ENCODE measurements at regions not wholly inside any gene's neighbourhood (a gene's known extent, or its start where the extent isn't known, plus 50 kb on each side); places are given as distances from the start of the nearest gene placed in this dataset.

DNA sequence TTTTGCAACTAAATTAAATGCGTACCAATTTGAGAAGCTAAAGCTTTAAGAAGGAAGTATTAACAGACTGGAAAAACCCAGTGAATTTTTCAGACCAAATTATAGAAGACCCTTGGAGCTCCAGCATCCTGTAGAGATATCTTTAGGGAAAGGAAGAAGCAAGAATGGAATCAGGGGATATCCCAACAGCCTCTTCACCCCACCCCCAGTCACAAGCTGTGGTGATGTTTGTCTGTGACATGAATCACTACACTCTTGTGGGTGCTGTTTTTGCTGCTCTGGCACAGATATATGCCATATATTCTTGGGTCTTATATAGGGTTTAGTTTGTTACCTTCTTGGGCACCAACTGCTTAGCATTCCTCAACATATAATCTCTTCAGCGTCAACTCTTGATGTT lies 78.5 kb upstream of the BCL6 start:
- no peak for DNase-seq

GRCh38 chr3:187827723-187828122 lies 82.5 kb upstream of the BCL6 start:
- DNase-seq, result no peak

GRCh38 chr3:187828579-187829452 lies 83.5 kb upstream of the BCL6 start:
- DNase-seq, result no peak

DNA sequence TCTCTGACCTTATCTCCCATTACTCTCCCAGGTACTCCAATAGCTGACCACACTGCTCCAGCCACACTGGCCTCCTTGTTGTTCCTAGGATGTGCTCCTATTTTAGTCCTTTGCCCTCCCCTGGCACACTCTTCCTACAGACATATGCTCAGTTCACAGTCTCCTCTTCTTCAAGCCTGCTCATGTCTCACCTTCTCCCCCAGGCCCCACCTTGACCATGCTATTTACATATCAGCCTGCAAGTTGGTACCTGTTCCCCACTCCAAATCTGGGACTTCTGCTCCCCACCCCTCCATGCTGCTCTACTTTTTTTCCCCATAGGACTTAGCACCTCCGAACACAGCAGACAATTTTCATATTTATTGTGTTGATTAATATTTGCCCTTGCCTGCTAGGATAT lies 84.9 kb upstream of the BCL6 start:
- DNase-seq, result no peak

GRCh38 chr3:187831125-187832051 lies 86.1 kb upstream of the BCL6 start:
- DNase-seq, result no peak

- DNase-seq, result no peak
Observed at GRCh38 chr3:187832202-187832601, 86.9 kb upstream of the BCL6 start.

- no peak for DNase-seq
Observed at GRCh38 chr3:187833375-187833774, 88.1 kb upstream of the BCL6 start.

DNA sequence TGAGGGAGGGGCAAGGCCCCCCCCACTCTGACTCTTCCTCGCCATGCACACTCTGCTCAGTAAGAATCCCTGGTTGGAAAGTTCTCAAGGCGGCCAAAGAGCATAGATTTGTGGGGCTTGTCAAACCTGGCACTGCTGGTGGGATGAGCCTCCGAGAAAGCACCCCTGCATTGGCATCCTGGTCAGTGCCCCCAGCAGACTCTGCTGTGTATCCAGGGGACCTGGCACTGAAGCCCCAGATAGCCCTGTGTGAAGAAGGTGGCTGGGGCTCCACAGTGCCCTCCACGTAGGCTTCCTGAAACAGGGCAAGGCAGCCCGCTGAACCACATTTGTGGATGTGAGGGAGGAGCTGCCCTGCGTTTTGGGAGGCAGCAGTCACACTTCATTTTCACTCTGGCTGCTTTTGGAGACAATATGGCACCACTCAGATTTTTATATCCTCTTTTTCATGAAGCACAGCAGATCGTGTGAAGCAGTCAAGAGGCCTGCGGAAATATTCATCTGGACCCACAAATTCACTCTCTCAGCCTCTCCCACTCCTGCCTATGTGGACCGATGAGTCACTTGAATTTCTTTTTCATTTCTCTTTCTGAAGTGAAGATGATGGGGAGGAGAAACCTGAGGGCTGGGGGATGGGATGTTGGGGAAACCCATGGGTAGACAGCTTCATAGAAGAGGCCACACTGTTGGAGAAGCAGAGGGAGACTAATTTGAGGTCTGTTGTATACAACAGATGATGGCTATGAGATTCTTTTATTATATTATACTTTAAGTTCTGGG lies 88.7 kb upstream of the BCL6 start:
- DNase-seq, result no peak

DNA sequence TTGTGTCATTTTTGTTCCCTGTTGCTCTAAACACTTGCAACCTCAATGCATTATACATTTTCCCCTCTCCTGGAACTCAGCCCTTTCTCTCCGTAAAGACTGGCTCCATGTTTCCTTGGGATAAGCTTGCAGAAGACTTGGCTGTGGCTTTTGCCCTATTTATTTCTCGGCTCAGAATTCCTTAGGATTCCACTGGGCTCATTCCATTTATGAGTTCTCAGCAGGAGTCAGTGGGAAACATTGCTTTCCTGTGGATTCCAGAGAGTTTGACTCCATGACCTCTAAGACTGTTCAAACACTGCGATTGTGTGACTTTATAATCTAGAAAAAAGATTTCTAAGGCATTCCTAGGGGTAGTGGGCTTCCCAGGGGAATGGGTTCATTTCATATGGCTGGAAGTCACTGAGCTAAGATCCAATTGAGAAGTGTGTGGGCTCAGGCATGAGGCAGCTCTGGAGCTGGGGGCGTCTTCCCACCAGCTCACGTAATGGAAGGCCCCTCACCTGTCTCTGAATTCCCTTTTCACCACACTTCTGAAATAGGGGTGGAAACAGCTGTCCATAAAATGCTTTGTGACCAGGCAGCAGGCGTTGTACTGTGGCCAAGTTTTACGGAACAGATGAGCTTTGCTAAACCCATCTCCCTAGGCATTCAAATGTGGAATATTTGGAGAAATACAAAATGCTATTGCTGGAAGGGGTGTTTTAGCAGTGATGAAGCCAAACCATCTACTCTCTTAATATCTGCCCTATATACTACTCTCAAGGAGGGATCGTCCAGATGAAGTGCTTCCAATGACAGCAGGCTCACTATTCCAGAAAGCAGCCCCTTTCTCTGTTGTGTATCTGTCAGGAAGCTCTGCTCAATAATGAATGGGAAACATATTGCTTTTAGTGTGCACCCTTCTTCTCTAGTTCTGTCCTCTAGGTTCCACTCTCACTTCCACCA lies 91.8 kb upstream of the BCL6 start:
- no peak for DNase-seq

DNA sequence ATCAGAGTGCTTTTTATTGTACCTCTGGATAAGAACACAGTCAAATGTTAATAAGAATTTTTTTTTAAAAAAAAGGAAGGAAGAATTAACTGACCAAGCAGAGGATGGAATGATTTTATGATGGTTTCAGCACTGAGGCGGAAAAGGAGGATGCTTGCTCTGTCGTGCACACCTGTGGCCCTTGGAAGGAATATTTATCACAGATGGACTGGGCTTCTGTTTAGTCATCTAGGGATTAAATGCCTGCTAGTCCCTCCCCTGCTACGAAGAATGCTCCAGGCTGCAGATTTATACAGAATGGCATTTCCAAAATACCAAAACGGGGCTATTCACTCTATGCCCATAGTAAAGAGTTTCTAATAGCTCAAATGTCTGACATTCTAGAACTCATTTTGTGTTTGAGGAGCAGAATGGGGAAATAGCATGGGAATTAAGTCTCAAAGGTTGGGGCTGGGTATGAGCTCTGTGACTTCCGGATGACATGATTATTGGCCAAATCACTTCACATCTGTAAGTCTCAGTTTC lies 92.8 kb upstream of the BCL6 start:
- no peak for DNase-seq

- no peak for DNase-seq
Observed at GRCh38 chr3:187839422-187839821, 94.2 kb upstream of the BCL6 start.

- no peak for DNase-seq
Observed at GRCh38 chr3:187840856-187841255, 95.6 kb upstream of the BCL6 start.

DNA sequence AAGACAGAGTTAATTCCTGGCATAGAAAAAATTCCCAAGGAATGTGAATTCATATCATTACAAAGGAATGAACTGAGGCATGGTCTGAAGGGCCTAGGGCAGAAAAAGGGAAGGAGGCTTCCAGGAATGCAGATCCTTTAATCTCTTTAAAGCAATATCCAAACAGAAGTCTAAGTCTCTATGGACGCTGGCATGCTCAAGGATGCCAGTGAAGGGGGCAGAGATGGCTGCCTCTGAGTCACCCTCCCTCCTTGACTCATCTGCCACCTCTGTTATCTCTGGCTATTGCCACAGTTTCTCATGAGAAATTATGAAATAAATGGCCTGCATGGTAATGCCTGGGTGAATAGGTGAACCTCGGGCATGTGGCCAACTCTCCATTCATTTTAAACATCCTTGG lies 96.3 kb upstream of the BCL6 start:
- no peak for DNase-seq

DNA sequence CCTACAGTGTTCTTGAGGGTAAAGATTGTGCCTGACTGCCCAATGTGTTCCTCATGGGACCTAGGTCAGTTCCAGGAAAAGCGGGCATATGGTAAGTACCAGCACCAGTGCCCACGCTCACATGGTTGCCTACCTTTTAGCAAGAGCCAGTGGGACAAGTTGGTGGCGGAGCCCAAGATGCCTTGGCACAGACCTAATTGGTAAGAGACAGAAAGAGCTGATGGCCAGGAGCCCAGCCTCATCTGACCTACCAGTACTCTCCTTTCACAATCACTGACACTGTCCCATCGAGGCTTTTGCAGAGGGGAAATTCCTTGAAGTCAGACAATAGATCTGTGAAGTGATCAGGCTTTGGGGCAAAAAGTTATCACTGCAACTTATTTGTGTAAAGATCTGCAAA lies 98.4 kb upstream of the BCL6 start:
- no peak for DNase-seq

DNA sequence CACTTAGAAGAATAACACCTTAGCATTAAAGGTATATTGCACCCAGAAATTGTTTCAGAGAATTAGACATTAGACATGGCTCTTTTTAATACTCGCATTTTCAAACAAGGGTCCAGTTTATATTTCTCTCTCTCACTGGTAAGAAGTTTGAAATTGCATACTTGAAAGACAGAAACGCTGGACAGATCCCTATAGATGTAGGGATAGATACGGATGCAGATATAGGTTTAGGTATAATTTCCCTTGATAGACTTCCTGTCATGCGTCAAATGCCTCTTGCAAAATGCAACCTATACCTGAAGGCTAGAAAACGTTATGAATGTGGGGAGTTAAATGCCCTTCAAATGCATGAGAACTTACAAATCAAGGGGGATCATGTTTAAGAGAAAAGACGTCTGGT lies 99.4 kb upstream of the BCL6 start:
- no peak for DNase-seq

- no peak for DNase-seq
Observed at GRCh38 chr3:187845826-187846225, 100.6 kb upstream of the BCL6 start.

DNA sequence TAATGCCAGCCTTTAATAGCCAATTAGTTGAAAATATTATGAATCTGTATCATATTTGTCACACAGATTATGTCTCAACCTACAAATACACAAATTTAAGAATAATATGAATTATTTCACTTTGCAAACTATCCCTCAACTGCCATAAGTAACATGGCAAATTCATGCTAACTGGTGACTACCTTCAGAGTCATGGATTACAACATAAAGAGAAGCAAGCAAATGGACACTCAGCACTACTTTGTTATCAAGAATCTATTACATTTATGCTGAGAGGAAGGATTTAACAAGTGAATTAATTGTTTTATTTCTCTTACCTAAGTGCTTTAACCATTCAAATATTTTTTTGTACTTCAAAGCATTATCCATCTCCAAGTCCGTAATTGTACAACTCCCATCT lies 103.1 kb upstream of the BCL6 start:
- no peak for DNase-seq

- no peak for DNase-seq
Observed at GRCh38 chr3:187849016-187849654, 103.9 kb upstream of the BCL6 start.

GRCh38 chr3:187850258-187850921 lies 105.1 kb upstream of the BCL6 start:
- DNase-seq, result no peak
